Skin epidermis (tissue), 12 donors: ENCODE measurements at regions not wholly inside any gene's neighbourhood (a gene's known extent, or its start where the extent isn't known, plus 50 kb on each side); places are given as distances from the start of the nearest gene placed in this dataset.
A peak's percentile ranks its signal among the peaks of the same experiment; 100 is the strongest.

Experiments used
- H3K27ac ChIP-seq, 21 experiments: fragments of 200-600 bp; sonication (generic) in 11 of 21; one replicate each; pipeline ENCODE4 v1.5.0; 2020; ENCODE audit warnings: mild to moderate bottlenecking in 3 of 21, inconsistent platforms in 2 of 21, moderate library complexity in 2 of 21
- H3K4me3 ChIP-seq, 7 experiments: fragments of 200-600 bp; sonication (generic) in 2 of 7; one replicate each; pipeline ENCODE4 v1.5.0; 2020; ENCODE audit warnings: inconsistent platforms in 2 of 7, mild to moderate bottlenecking in 2 of 7, moderate library complexity in 1 of 7

- no peak overlapping the region for H3K4me3 ChIP-seq
- no peak overlapping the region for H3K27ac ChIP-seq
These were observed 112.0 kb downstream of the FAM43A start for GRCh38 chr3:194797555-194798250.

GRCh38 chr3:194798486-194798885 lies 112.8 kb downstream of the FAM43A start:
- H3K4me3 ChIP-seq: no peak overlapping the region
- no peak overlapping the region for H3K27ac ChIP-seq

DNA sequence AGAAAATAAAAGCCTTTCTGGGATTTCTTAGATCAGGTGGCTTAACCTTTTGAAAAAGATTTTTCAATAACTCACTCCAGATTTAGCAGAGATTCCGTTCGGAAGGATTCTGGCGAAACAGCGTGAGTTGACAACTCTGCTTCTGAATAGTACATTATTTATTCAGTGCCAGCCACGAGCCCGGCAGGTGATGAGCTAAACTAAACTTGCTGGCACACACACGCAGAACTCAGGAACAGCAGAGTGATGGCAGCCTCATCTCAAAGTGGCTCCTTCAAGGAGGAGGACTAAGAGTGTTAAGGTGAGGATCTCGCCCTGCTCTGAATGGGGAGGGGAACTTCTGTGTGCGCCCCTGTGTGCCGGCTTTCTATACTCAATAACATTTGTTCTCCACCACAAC lies 114.3 kb downstream of the FAM43A start:
- no peak overlapping the region for H3K27ac ChIP-seq
- no peak overlapping the region for H3K4me3 ChIP-seq

DNA sequence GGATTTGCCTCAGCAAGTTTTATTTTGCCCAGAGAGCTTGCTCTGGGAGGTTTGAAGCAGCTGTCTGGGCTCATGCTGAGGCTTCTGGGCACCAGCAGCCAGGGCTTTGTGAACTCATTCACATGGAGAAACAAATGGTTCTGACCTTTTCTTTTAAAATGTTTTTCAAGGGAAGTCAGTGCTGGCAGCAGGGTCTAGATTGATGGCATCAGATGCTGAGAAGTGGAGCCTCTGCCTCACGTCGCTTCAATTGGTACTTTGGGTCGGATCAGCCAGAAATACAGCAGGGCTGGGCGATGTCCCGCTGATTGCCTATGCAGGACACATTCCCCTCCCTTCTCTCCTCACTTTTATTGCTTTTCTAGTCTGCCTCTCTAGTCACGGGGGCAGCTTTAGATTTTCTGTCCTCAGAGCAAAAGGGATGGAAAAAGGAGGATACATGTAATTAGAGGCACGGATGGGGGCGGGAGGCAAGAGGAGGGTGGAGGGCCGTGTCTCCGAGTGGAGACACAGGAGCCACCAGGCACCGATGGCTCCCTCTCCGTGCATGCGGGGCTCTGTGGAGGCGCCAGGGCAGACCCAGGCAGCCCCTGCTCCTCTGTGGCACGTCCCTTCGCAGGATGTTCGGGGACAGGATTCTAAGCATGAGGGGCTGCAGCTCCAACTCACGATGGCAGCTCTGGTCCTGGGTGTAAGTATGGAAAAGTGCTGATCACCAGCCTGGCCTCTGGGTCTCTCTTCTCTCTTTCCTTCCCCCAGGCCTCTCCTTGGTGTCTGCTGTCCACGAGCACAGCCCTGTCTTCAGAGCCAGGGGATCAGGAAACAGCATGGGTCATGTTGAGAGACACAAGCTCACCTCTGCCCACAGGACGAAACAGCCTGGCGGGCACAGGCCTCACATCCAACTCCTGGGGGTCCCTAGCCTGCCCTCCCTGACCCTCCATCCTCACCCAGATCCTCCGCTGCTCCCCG lies 116.1 kb downstream of the FAM43A start:
- Histone ChIP-seq H3K27ac (no peak overlapping the region), H3K4me3 (no peak overlapping the region)

DNA sequence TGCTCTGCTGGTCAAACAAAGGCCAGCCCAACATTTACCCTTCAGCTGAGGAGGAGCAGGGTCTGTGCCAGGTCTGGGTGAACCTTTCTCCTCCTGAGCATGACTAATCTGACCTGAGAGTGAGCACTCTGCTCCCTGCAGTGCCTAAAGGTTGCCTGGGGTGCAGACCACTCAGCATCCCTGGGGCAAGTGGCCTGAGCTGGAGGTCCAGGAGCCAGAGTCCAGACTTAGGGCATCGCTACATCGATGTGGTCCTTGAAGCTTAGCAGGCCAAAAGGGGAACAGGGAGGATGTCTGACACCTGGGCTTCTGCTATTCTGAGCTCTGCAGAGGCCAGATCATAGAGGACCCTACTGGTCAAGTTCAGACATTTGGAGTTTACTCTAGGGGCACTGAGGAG lies 119.1 kb downstream of the FAM43A start:
- no peak overlapping the region for H3K4me3 ChIP-seq
- H3K27ac ChIP-seq: no peak overlapping the region

GRCh38 chr3:194805546-194805945 lies 119.9 kb downstream of the FAM43A start:
- H3K4me3 ChIP-seq: no peak overlapping the region
- no peak overlapping the region for H3K27ac ChIP-seq

GRCh38 chr3:194806991-194807630 lies 121.4 kb downstream of the FAM43A start:
- H3K4me3 ChIP-seq: no peak overlapping the region
- H3K27ac ChIP-seq: no peak overlapping the region

DNA sequence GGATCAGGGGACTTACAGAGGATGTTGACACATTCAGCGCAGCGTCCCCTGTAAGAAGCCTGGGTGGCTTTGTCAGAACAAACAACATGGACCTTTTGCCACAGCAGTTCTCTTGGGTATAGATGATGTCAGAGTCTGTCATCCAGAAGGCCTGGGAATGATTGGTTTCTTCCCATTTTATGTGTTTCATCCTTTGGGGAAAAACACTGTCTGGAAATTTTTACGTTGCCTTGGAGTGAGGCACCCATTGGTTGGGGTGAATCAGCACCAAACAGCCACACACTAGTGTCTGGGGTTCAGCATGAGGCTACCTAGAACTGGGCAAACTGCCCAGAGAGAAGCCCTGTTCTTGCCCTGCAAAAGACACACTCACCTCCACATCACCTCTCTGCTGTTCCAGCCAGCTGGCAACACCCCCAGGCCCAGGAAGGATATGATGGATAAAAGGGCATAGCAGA lies 123.0 kb downstream of the FAM43A start:
- Histone ChIP-seq H3K27ac (no peak overlapping the region), H3K4me3 (no peak overlapping the region)

- no peak overlapping the region for H3K4me3 ChIP-seq
These were observed 123.7 kb downstream of the FAM43A start for GRCh38 chr3:194809382-194809781.

GRCh38 chr3:194810076-194810475 lies 124.4 kb downstream of the FAM43A start:
- H3K4me3 ChIP-seq: no peak overlapping the region
- H3K27ac ChIP-seq: no peak overlapping the region

More at GRCh38 chr3:194809382-194809781, 123.7 kb downstream of the FAM43A start:
- H3K27ac ChIP-seq: no peak overlapping the region

- Histone ChIP-seq H3K4me3 (no peak overlapping the region), H3K27ac (no peak overlapping the region)
These were observed 125.4 kb downstream of the FAM43A start for GRCh38 chr3:194811118-194811517.

DNA sequence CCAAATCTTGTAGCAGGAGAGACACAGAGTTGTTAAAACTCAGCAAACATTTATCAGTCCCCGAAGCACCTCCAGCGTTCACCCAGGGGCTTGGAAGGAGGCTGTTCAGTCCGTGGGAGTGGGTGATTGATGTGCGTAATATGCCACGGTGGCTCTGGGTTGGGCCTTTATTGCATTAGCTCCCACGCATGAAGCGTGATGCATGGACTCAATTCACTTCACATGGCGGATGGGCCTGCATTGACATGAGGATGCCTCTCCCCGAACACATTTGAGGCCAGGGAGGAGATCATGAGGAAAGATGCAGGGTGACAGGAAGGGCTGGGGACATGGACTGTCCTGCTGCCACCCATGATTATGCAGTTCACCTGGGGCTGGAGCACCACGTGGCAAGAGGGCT lies 126.5 kb downstream of the FAM43A start:
- Histone ChIP-seq H3K27ac (no peak overlapping the region), H3K4me3 (no peak overlapping the region)

DNA sequence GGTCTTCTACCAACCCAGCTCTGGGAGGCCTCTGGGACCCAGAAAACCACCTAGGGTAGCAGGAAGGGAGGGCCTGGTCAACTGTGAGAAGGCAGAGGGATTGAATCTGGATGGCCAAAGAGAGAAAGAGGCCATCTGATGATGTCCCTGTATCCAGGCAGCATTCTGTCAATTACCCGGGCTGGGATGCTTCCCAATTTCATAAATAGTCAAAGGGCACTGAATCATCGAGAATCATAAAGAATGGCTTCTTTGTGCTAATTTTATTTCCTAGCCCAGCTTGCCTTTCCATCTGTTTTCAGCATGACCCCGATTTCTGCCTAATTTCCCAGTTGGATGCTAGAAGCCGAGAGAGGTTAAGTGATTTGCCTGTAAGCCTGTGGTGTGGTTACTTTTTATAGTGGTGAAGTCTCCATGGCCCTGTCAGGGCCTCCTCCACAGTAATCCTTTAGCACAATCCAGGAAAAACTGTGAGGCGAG lies 129.2 kb downstream of the FAM43A start:
- no peak overlapping the region for H3K4me3 ChIP-seq
- H3K27ac ChIP-seq: peak overlapping the region in 1 of 21 experiments; percentile 19

DNA sequence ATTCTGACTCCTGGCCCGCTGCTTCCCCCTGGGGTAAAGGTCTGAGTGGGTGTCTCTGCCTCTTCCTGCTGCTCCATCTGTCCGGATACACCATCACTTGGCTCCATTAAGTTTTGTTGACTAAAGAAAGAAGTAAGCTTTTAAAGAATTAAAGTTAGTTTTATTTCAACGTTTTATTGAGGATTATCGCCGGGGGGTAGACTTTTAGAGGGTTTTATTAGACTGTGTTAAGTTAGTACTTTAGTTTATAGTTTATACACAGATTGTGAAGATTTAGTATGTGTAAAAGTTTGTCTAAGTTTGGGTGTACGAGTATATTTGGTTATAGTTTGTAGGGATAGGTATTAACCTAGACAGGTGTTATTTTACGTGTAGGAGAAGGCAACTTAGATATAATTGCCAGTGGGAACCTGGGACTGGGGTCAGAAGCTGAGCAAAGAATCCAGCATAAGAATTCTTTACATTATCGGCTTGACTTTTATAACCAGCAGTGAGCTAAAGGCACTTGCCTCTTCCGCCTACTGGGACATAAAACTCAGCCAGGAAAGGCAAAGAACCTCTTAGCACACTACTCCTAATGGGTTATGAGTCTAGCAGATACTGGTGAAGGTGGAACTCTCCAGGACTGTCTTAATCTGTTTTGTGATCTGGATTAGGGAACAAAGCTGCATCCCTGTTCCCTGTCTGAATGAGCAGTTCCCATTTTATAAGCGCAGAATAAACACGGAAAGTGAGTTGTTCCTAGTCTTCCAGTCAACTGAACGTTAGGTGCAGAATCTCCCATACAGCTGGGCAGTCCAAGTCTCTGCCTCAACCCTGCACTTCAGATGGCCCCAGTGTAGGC lies 131.3 kb downstream of the FAM43A start:
- Histone ChIP-seq H3K27ac (no peak overlapping the region), H3K4me3 (no peak overlapping the region)

GRCh38 chr3:194817592-194817930 lies 131.9 kb downstream of the FAM43A start:
- H3K4me3 ChIP-seq: no peak overlapping the region
- H3K27ac ChIP-seq: no peak overlapping the region

DNA sequence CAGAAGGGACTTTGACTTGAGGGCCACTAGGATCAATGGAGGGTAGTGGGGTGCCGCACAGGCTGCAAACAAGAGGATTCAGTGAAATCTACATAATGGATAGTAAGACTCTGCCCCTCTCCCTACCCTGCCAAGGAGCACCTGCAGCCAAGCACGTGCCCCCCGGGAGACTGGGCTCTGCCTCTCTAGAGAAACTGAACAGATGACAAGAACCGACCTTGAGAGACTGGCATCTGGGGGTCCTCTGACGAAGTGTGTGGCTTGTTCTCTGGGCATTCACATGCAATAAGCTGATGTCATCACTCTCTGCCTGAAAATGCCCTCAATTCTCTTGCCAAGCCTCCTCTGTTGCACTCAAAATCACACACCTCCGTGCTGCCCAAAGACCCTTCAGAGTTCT lies 132.3 kb downstream of the FAM43A start:
- no peak overlapping the region for H3K27ac ChIP-seq
- H3K4me3 ChIP-seq: no peak overlapping the region

DNA sequence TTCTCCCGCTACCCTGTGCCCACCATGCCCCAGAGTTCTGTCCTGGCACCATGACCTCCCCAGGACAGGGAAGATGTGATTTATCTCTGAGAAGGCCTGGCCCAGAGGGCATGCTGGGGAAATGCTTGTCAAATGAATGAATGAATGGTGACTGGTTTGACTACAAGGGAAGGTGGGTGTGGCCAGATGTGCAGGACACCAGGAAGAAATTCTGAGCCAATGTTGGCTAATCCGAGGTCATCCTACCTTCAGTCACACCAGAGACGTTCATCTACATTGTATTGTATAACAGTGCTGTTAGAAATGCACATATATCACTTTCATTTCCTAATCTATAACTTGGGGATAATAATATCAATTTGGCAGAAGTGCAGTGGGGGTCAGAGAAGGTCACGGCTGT lies 138.4 kb downstream of the FAM43A start:
- H3K4me3 ChIP-seq: no peak overlapping the region
- H3K27ac ChIP-seq: no peak overlapping the region

DNA sequence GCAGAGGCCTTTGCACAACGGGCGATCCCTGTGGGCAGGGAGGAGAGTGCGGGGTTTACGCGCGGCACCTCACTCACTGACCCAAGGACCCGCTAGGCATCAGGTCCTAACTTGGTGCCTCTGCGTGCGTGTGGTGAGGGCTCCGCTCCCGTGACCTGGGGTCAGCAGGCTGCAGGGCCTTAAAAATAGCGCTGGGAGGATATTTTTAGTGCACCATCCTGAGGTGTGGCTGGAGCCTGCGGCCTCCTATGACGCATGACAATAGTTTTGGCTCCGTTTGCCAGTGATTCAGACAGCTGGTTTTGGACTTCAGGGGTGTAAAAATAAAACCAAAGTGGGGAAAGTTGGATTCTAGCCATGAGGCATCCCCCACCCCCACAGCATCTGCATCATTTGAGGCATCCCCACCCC lies 139.0 kb downstream of the FAM43A start:
- Histone ChIP-seq H3K27ac (no peak overlapping the region), H3K4me3 (no peak overlapping the region)

DNA sequence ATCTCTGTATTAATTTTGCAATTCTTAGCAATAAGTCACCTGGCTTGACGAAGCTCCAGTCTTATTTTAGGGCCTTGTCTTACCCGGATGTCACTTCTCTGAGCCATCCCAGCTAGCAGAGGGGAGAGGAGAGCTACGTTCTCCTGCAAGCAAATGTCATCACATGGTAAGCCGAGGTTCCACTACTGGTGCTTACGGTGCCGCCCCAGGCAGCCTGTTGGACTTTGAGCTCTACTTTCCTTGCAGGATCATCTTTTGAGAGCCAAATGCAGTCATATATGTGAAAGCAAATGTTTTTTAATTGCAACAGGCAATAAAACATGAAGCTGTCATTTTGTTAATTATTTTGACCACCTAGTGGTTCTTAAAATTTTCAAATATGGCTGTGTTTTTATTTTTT lies 140.9 kb downstream of the FAM43A start:
- no peak overlapping the region for H3K27ac ChIP-seq
- H3K4me3 ChIP-seq: no peak overlapping the region

DNA sequence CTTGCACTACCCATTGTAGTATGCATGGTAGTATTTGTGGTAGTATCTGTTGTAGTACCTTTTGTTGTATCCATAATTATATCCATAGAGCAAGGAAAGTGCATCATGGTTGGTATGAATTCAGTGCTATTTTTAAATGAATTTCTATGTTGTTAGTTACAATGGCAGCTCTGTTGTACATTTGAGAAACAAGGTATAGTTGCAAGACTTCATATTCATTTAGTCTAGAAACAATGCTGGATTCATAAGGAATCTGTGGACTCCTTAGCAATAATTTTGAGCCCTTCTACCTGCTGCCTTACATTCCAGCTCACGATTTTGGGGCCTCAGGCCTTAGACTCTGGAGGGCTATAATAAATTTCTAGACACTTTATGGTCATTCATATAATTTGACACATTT lies 141.8 kb downstream of the FAM43A start:
- Histone ChIP-seq H3K27ac (no peak overlapping the region), H3K4me3 (no peak overlapping the region)
